GM18511 (cell line): ENCODE measurements at regions not wholly inside any gene's neighbourhood (a gene's known extent, or its start where the extent isn't known, plus 50 kb on each side); places are given as distances from the start of the nearest gene placed in this dataset.

Source experiments
- ATAC-seq: cut with Tn5 transposase; IDR thresholded peaks from one replicate; pipeline ENCODE4 v1.9.1; 2021; ENCODE audit warnings: mild to moderate bottlenecking, moderate library complexity; ENCODE audit not compliant: unreplicated experiment

DNA sequence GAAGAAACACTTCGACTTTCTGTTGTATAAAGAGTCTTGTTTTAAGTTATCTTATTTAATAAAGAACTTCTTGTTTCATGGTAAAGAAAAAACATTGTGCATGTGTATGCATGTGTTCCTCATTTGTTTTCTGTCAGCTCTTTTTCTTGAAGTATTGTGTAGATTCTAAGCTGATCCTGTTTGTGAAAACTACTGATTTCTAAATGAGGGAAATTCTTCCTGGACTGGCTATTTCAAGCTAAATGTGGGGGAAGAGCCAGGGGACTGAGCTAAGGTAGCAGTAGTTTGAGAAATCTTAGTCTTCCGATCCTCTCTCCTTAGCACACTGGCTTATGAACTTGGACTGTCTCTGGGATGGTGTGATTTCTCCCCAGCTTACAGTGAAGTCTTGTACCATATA is 56.4 kb upstream of the RBMS1 start:
- no peak for ATAC-seq

DNA sequence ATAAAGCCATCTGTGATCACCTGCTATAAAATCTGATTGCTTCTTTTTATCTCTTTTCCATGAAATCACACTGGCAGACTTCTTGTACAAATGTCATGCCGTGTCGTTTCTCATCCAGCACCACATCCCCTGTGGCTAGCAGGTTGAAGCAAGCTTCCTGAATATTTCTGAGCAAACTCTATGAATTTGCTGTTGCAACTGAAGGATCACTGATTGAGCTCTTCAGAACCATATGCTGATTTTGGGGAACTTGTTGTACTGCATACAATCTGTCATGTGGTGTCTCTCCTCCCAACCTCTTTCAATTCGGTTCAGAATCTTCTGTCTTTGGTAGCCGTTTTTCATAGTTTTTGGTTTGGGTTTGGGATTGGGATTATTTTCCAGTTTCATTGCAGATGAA is 57.7 kb upstream of the RBMS1 start:
- no peak for ATAC-seq

DNA sequence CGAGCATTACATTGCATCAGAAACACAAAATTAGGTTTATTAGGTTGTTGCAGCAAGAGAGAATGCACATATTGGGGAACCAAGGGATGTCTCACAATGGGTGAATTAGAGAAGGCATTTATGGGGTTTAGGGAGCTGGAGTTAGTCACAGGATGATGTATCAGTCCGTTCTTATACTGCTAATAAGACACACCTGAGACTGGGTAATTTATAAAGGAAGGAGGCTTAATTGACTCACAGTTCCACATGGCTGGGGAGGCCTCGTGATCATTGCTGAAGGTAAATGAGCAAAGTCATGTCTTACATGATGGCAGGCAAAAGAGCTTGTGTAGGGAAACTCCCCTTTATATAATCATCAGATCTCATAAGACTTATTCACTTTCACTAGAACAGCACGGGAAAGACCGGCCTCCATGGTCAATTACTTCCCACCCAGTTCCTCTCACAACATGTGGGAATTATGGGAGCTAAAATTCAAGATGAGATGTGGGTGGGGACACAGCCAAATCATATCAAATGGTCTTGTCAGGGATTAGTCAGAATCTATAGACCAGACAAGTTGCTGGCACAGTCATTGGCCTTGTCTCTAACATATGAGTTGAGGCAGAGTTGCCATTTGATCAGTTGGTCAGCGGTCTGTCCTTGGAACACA is 61.9 kb upstream of the RBMS1 start:
- ATAC-seq = no peak

DNA sequence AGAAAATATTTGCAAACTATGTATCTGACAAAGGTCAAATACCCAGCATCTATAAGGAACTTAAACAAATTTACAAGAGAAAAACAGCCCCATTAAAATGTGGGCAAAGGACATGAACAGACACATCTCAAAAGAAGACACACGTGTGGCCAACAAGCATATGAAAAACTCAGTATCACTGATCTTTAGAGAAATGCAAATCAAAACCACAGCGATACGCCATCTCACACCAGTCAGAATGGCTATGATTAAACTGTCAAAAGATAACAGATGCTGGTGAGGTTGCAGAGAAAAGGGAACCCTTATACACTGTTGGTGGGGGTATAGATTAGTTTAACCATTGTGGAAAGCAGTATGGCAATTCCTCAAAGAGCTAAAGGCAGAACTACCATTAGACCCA is 64.3 kb upstream of the RBMS1 start:
- ATAC-seq = no peak

DNA sequence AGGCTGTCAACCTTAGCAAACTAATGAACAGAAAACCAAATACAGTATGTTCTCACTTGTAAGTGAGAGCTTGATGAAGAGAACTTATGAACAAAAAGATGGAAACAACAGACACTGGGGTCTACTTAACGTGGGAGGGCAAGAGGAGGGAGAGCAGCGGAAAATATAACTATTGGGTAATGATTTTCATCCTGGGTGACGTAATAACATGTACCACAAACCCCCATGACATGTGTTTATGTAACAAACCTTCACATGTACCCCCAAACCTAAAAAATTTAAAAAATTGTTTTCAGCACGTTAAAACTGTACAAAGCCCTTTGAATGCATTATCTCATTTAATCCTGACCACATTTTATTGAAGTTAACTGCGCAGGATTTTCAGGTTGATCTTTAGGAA is 64.9 kb upstream of the RBMS1 start:
- no peak for ATAC-seq

DNA sequence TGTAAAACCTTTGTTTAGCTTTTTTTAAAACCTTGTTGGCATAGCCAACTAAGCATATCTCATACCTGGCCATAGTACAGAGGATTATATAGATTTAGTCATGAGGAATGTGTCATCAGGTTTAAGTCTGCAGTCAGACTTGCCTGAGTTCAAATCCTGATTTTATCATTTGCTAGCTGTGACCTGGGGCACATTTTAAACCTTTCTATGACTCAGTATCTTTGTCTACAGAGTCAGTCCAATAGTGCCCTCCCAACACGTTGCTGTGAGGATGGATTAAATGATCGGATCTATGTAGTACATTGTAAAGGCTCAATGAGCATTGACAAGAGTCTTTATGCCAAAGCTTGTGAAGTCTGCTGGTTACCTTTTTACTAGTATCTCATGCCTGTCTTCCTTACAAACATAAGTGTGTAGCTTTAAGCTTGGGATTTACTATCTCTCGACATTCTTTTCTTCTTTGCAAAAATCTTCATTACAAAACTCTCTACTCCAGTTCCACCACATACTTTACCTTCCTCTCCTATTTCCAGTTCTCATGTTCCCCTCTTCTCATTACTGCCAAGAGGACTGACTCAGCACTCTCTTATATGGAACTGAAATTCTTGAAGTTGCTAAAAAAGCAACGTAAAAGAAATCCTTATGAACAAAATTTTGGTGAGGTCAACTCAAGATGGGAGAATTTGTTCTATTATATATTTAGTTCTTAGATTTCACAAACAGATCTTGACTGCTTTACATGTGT is 68.1 kb upstream of the RBMS1 start:
- ATAC-seq = no peak

DNA sequence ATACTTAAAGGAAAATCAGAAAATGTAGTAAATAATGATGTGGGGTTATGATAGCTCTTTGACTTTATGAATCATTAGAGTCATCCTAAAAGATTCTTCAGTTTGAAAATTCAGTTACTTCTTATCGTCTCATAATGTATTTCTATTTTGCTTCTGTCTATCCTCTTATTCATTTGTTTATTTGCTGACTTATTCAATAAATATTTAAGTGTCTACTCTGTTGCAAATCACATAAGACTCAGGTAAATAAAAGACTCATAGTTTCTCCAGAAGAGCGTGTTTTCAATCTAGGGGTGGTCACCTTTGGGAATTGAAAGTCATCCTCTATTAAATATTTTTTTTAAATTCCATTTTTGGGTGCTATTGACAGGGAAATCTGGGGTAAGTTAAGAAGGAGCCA is 69.1 kb upstream of the RBMS1 start:
- no peak for ATAC-seq

DNA sequence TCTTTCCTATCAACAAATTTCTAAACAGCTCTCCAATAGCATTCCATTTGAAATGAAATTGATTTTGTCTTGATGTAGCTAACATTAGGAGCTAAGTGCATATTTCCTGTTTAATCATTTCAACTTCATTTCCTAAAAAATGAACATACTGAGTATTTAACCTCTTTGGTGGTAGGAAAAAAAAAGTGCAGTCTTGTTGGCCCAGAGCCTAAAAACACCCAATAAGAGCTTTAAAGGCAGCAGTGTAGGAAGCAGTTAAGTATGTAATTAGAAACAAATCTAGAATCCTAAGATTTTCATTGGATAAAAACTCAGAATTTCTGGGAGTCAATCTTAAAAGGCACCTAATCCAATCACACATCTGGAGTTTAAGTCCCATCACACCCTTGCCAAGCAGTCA is 71.0 kb upstream of the RBMS1 start:
- ATAC-seq = no peak

DNA sequence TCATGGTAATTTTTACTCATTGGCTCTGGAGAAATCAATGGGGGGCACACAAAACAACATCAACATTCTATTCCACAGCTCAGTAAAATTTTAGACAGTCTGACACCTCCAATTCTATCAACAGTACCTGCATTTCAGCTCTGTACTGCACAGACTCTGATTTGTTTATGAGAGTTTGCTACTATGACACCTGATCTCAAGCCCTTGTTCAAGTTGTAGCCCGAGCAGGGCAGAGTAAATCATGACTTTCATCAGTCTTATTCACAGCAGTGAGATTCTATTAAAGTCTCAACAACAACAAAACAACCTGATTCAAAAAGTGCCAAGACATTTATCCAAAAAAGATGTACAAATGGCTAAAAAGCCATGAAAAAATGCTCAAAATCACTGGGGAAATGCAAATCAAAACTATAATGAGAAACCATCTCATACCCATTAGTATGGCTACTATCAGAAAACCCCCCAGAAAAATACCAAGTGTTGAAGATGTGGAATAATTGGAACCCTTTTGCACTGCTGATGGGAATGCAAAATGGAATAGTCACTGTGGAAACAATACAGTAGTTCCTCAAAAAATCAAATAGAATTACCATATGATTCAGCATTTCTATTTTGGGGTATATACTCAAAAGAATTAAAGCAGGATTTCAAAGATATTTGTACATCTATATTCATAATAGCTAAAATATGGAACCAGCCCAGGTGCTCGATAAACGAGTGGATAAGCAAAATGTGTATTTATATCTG is 71.7 kb upstream of the RBMS1 start:
- no peak for ATAC-seq

DNA sequence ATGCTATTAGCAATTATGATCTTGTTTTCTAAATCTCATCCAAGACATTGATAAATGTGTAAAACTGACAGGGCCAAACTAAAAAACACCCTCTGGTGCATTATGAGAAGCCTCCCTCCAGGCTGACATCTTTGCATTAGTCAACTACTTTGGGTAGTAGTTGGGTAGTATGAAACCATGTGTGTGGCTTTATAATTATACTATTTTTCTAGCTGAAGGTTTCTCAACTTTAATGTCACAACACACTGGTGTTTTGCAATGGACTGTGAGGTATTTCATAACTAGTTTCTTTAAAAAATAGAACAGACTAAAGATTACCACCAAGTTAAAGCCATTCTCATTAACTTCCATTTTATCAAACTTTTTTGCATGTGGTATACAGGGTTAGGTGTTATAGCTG is 73.1 kb upstream of the RBMS1 start:
- ATAC-seq = no peak

DNA sequence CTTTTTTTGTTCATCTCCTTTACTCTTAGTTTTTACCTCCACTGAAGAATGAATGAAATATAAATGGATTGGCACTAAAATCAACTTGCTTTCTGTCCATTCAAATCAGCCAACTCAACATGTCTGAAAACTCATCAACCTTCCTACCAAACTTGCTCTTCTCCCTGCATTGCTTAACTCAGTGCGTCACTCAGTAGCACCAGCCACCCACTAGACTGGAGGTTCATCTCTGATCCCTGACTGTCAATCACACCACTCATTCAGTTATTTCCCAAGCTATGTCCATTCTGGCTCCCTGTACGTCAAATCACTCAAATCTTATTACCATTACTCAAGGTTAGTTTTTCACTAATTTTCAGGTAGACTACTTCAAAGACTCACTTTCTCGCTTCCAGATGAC is 75.2 kb upstream of the RBMS1 start:
- ATAC-seq = no peak

DNA sequence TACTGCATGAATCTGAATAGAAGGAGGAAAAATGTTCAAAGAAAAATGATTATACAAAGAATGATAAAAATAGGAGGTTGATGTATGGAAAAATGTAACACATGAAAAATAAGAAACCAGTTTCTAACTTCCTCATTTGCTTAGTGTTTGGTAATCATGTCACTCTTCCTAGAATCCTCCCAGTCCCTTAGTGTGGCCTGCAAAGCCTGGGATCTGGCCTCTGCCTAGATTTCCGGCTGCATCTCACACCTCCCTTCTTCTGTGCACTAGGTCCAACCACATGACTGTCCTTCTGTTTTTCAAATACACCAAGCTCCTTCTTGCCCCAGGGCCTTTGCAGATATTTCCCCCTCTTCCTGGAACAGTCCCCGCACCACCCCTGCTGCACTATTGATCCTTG is 76.8 kb upstream of the RBMS1 start:
- ATAC-seq = no peak

DNA sequence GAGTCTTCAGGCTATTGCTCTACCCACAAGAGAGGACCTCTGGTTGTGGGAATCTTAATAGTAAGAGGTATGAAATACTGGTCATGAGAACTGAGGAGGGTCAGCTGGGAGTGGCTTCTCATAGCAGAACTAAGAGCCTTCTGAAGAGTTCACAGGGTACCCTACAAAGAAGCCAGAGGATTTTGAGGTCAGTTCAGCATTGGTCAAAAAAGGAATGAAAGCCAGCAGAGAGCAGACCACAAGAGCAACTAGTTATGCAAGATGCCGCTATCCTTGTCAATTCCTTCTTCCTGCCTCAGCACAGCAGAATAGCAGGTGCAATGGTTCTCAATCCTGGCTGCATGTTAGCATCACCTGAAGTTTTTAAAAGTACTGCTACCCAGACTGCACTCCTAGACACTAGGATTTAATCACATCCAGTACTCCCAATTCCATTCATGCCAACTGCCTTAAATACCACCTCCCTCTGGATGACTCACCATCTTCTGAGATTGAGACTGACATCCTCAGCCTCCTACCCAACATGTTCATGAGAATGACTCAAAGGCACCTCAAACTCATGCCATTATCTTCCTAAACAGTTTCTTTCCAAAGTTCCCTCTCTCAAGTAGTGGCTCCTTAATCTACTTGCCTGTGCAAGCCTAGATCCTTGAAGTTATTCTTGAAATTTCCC is 81.0 kb upstream of the RBMS1 start:
- no peak for ATAC-seq

DNA sequence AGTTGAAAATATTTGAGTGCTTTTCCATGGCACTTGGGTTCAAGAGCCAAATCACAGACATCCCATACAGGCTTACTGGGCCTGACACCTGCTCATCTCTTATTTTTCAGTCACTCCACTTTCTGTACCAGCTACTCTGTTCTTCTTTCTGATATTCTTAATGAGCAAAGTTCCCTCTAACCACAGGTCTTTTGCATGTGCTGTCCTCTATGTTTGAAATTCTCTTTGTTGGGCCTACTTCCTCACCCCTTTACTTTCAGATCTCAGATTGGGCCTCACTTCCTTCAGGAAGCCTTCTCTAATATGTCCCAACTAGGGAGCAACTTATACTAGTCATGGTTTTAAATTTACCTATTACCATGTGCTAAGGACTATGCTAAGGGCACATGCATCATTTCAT is 81.8 kb upstream of the RBMS1 start:
- peak; percentile 43 for ATAC-seq

DNA sequence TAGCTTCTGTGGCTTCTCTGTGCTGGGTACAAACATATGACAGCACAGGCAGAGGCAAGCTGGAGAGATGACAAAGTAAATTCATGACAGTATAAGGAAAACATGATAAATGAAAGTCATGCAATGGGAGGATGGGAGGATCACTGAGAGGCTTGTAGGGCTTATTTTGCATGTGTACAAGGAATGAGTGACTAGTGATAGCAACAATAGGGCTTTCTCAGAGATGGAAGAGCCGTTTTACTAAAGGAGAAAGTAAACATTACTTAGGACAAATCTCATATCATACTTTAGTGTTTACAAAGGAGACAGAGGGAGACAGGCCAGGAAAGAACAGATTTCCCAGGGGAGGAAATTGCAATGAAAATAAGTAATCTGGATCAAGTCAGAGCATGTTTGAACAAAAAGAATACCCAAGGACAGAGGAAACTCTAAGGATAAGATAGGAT is 82.5 kb upstream of the RBMS1 start:
- no peak for ATAC-seq

DNA sequence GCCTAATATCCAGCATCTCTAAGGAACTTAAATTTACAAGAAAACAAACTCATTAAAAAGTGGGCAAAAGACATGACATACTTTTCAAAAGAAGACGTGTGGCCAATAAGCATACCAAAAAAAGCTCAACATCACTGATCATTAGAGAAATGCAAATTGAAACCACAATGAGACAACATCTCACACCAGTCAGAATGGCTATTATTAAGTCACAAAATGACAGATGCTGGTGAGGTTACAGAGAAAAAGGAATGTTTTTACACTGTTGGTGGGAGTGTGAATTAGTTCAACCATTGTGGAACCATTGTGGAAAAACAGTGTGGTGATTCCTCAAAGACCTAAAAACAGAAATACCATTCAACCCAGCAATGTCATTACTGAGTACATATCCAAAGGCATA is 83.5 kb upstream of the RBMS1 start:
- peak; percentile 49 for ATAC-seq

DNA sequence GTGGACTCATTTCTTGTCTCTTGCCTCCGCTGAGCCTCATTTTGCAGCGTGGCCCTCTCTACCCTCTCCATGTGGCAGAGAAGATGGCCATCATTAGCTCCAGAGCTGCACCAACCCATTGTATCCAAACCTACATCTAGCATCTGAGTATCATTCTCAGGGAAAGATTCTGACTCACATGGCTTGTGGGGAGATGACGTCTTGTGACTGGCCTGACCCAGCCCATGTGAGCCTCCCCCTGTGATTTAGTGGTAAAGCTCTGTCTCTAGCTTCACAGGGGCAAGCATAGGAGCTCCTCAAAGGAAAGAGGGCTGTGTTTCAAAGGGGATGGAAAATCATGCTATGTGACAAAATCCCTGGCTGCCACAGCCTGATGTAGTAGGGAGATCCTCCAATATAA is 87.4 kb upstream of the RBMS1 start:
- no peak for ATAC-seq

DNA sequence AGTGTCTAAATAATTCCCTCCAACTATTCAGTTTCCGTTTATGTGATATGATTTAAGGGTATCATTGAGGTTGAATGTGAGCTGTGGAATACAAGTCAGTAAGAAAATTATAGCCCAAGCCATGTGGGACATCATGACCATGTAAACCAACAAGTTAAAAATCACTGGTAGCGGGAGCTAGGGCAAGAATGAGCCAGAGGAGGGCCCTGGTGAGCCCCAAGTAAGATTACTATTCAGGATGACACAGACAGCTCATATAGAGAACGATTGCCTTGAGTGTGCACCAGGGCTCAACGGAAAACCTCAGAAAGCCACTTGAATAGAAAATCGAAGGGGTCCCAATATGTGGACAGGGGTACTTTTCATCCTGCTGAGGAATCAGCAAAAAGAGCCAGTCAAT is 87.8 kb upstream of the RBMS1 start:
- ATAC-seq = no peak

DNA sequence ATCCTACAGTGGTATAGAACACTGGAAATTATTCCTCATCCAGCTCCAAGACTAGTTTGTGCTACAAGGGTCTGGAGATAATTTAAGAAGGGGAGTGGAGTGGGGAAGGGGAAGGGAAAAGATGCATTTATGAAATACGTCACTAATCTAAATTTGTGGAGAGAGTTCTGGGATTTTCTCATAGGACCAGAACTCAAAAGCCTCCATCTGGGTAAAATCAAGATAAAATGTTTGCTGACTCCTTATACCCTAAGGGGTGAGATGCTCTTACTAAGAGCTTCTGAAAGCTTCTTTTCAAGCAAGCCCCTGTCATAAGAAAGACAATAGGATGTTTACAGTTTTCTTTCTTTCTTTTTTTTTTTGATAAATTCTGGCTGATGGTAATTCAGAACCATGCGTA is 88.5 kb upstream of the RBMS1 start:
- ATAC-seq = no peak

DNA sequence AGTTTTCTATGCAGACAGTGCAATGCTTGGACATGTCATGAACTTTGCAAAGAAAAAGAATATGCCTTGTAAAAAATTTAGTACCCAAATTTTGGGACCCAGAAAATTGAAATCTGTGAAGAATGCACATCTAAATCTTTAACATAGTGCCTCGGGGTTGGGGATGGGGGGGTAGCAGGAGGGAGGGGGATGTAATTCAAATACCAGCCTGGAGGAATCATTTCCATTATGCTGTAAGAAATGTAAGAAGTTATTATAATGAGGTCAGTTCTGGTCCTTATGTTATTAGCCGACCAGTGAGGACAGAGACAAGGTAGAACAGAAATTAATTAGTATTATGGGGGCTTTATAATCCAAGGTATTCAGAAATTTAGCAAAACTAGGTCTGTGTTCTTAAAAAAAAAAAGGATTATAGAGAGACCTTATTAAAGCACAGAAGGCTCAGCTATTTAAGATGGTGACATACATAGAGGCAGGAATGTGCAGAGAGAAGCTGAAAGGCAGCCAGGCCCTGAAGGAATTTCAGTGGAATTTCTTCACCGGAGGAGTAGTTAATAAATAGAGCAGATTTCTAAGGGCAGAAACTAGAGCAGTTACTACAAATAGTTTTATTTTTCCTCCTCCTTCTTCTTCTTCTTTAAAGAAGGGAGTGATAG is 89.0 kb upstream of the RBMS1 start:
- ATAC-seq = no peak

DNA sequence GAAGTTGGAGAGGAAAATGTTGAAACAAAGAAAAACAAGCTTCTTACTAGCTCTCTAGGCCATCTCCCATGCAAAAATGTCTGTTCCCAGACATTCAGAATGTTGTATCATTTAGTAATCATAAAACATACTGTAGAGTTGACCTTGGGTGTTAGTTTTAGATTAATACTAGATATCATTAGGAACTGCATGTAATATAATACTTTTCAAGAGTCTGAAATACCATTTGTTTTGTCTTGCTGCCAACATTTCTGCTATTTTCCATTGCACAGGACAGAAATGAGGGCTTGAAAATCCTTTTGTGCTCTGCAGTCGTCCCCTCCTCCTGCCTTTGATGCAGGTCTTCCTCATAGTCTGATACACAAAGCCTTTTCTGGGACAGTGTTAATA is 89.5 kb upstream of the RBMS1 start:
- ATAC-seq = no peak
